ENCODE measurements at regions not wholly inside any gene's neighbourhood (a gene's known extent, or its start where the extent isn't known, plus 50 kb on each side); places are given as distances from the start of the nearest gene placed in this dataset.

- no peak for TF ChIP-seq POLR2AphosphoS5 (IDR thresholded peaks at IDR 0.05; ENCODE audit: low read depth, low read length)
- TF ChIP-seq SIN3A (IDR thresholded peaks at IDR 0.05; ENCODE audit: borderline replicate concordance, insufficient read depth, low read depth, low read length), result no peak
- TF ChIP-seq CTCF (IDR thresholded peaks at IDR 0.05), result no peak
- no peak for TF ChIP-seq TCF7L2 (IDR thresholded peaks at IDR 0.05; ENCODE audit: low read depth, low read length)
- TF ChIP-seq REST (IDR thresholded peaks at IDR 0.05; ENCODE audit: insufficient read depth in 1 of 2, low read depth in 2 of 2, low read length in 1 of 2), result no peak
- ATAC-seq (no peak), DNase-seq (ENCODE audit: low read depth, low spot score) (no peak)
- CTCF ChIA-PET, result no interaction called here
- in situ Hi-C loops (cut with HindIII; ENCODE audit: low pct_unique_long_range_greater_than_20kb, low sequenced_read_pairs), result no loop called here
- Histone ChIP-seq H3K36me3 (ENCODE audit: control insufficient read depth, insufficient read depth, low read length) (no peaks in the 10 kb centered on the region), H3K4me3 (ENCODE audit: low read depth in 2 of 2, low read length in 2 of 2) (no peak overlapping the region), H3K4me1 (ENCODE audit: control insufficient read depth, insufficient read depth, low read length) (no peaks in the 10 kb centered on the region), H3K9me3 (ENCODE audit: control insufficient read depth, insufficient read depth, low read depth, low read length) (no peaks in the 10 kb centered on the region), H3K27ac (ENCODE audit: low read length) (no peak overlapping the region), H3K27me3 (ENCODE audit: control insufficient read depth, insufficient read depth, low read length) (no peaks in the 10 kb centered on the region)
- intact Hi-C loops (cut with micrococcal nuclease; ENCODE audit: unreplicated experiment), result no loop called here
- POLR2A ChIA-PET, result no interaction called here
- no TSS peak for BruUV-seq (replicated peaks)
These were observed 89.4 kb upstream of the VRK2 start for GRCh38 chr2:57957238-57957637.

DNA sequence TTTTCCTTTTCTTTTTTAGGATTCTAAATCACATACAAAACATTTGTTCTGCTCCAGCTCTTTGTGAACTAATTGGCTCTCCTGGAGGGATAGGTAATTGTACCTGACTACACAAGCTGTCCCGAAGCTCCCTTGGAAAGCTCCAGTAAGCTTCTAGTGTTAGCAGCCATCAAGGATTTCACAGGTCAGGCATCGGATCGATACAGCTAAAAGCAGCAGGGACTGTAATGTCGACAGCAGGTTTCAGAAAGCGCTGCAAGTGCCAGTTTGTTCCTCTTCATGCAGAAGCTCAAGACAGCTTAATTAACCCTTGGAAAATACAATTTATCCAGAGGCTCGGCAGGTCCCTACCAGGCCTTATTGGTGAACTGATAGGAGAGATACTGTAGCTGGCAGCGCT, 87.2 kb upstream of the VRK2 start:
- in situ Hi-C loops (cut with HindIII; ENCODE audit: low pct_unique_long_range_greater_than_20kb, low sequenced_read_pairs) (no loop called here), intact Hi-C loops (cut with micrococcal nuclease; ENCODE audit: unreplicated experiment) (no loop called here)
- DNase-seq (ENCODE audit: low read depth, low spot score), result no peak
- H3K36me3 ChIP-seq (ENCODE audit: control insufficient read depth, insufficient read depth, low read length), result no peaks in the 10 kb centered on the region
- no TSS peak for BruUV-seq (replicated peaks)
- ChIA-PET POLR2A (no interaction called here), CTCF (no interaction called here)
- no peak overlapping the region for H3K27ac ChIP-seq (ENCODE audit: low read length)
- no peak for TF ChIP-seq POLR2AphosphoS5 (IDR thresholded peaks at IDR 0.05; ENCODE audit: low read depth, low read length)
- no peak for TF ChIP-seq TCF7L2 (IDR thresholded peaks at IDR 0.05; ENCODE audit: low read depth, low read length)
- TF ChIP-seq CTCF (IDR thresholded peaks at IDR 0.05), result no peak
- TF ChIP-seq SIN3A (IDR thresholded peaks at IDR 0.05; ENCODE audit: borderline replicate concordance, insufficient read depth, low read depth, low read length), result no peak
- TF ChIP-seq REST (IDR thresholded peaks at IDR 0.05; ENCODE audit: insufficient read depth in 1 of 2, low read depth in 2 of 2, low read length in 1 of 2), result no peak
- H3K27me3 ChIP-seq (ENCODE audit: control insufficient read depth, insufficient read depth, low read length), result no peaks in the 10 kb centered on the region
- ATAC-seq, result no peak
- H3K4me3 ChIP-seq (ENCODE audit: low read depth in 2 of 2, low read length in 2 of 2), result no peak overlapping the region
- H3K4me1 ChIP-seq (ENCODE audit: control insufficient read depth, insufficient read depth, low read length), result no peaks in the 10 kb centered on the region
- no peaks in the 10 kb centered on the region for H3K9me3 ChIP-seq (ENCODE audit: control insufficient read depth, insufficient read depth, low read depth, low read length)

All from Panc1 (cell line).